Activated naive CD8-positive, alpha-beta T cell treated with anti-CD3 and anti-CD28 coated beads, Interleukin-2, amount 50 U/mL, for 24 hours (primary cell): ENCODE measurements at regions not wholly inside any gene's neighbourhood (a gene's known extent, or its start where the extent isn't known, plus 50 kb on each side); places are given as distances from the start of the nearest gene placed in this dataset.

Source experiments
- ATAC-seq: fragments of 150-1000 bp; cut with Tn5 transposase; one replicate; pipeline ENCODE4 v1.10.0; 2021
- DNase-seq: peaks from one replicate; pipeline ENCODE4 v3.0.0; 2021
- H3K27ac Mint-ChIP-seq: one replicate; pipeline ENCODE4 v1.8.0; 2021; ENCODE audit warnings: mild to moderate bottlenecking, mixed read lengths
- H3K27me3 Mint-ChIP-seq: one replicate; pipeline ENCODE4 v1.8.0; 2021; ENCODE audit warnings: mixed read lengths
- H3K36me3 Mint-ChIP-seq: one replicate; pipeline ENCODE4 v1.8.0; 2021; ENCODE audit warnings: low read depth, mixed read lengths
- H3K4me1 Mint-ChIP-seq: one replicate; pipeline ENCODE4 v1.8.0; 2021; ENCODE audit warnings: mixed read lengths
- H3K4me3 Mint-ChIP-seq: one replicate; pipeline ENCODE4 v1.8.0; 2021; ENCODE audit warnings: mild to moderate bottlenecking, moderate library complexity, mixed read lengths
- H3K9me3 Mint-ChIP-seq: one replicate; pipeline ENCODE4 v1.8.0; 2021; ENCODE audit warnings: mixed read lengths

GRCh38 chr6:2535506-2535905, 215.2 kb downstream of the MYLK4 start:
- Mint-ChIP-seq H3K9me3 (no peaks in the 10 kb centered on the region), H3K4me1 (no peaks in the 10 kb centered on the region), H3K27ac (no peak overlapping the region), H3K36me3 (no peaks in the 10 kb centered on the region), H3K4me3 (no peak overlapping the region), H3K27me3 (peaks cover 76% of the 10 kb centered on the region)
- ATAC-seq (no peak), DNase-seq (no peak)

GRCh38 chr6:2534406-2535042, 216.2 kb downstream of the MYLK4 start:
- H3K9me3 Mint-ChIP-seq, result no peaks in the 10 kb centered on the region
- no peaks in the 10 kb centered on the region for H3K36me3 Mint-ChIP-seq
- no peak overlapping the region for H3K27ac Mint-ChIP-seq
- H3K27me3 Mint-ChIP-seq, result peaks cover 76% of the 10 kb centered on the region
- no peak overlapping the region for H3K4me3 Mint-ChIP-seq
- DNase-seq (no peak), ATAC-seq (no peak)
- no peaks in the 10 kb centered on the region for H3K4me1 Mint-ChIP-seq

GRCh38 chr6:2531426-2532215, 219.1 kb downstream of the MYLK4 start:
- peaks cover 58% of the 10 kb centered on the region for H3K27me3 Mint-ChIP-seq
- ATAC-seq (peak; percentile 72), DNase-seq (no peak)
- no peaks in the 10 kb centered on the region for H3K36me3 Mint-ChIP-seq
- H3K4me1 Mint-ChIP-seq, result no peaks in the 10 kb centered on the region
- no peak overlapping the region for H3K27ac Mint-ChIP-seq
- H3K4me3 Mint-ChIP-seq, result no peak overlapping the region
- H3K9me3 Mint-ChIP-seq, result no peaks in the 10 kb centered on the region

- DNase-seq, result no peak
- H3K4me3 Mint-ChIP-seq, result no peak overlapping the region
- ATAC-seq, result no peak
- H3K27me3 Mint-ChIP-seq, result peaks cover 44% of the 10 kb centered on the region
- H3K27ac Mint-ChIP-seq, result no peak overlapping the region
- peaks cover 4% of the 10 kb centered on the region for H3K36me3 Mint-ChIP-seq
- H3K9me3 Mint-ChIP-seq, result peaks cover 3% of the 10 kb centered on the region
- H3K4me1 Mint-ChIP-seq, result no peaks in the 10 kb centered on the region
Observed at GRCh38 chr6:2529211-2529719, 221.5 kb downstream of the MYLK4 start.

GRCh38 chr6:2528156-2528555, 222.6 kb downstream of the MYLK4 start:
- DNase-seq (no peak), ATAC-seq (no peak)
- Mint-ChIP-seq H3K36me3 (peaks cover 5% of the 10 kb centered on the region), H3K4me3 (no peak overlapping the region), H3K4me1 (no peaks in the 10 kb centered on the region), H3K9me3 (peaks cover 11% of the 10 kb centered on the region), H3K27me3 (peaks cover 37% of the 10 kb centered on the region), H3K27ac (no peak overlapping the region)

GRCh38 chr6:2526766-2527165, 224.0 kb downstream of the MYLK4 start:
- DNase-seq (no peak), ATAC-seq (no peak)
- H3K9me3 Mint-ChIP-seq, result peaks cover 23% of the 10 kb centered on the region
- H3K36me3 Mint-ChIP-seq, result peaks cover 5% of the 10 kb centered on the region
- H3K4me1 Mint-ChIP-seq, result peaks cover 7% of the 10 kb centered on the region
- H3K27ac Mint-ChIP-seq, result no peak overlapping the region
- H3K27me3 Mint-ChIP-seq, result peaks cover 36% of the 10 kb centered on the region
- no peak overlapping the region for H3K4me3 Mint-ChIP-seq

GRCh38 chr6:2524090-2524489, 226.6 kb downstream of the MYLK4 start:
- ATAC-seq, result no peak
- peaks cover 29% of the 10 kb centered on the region for H3K27me3 Mint-ChIP-seq
- DNase-seq, result no peak
- no peak overlapping the region for H3K27ac Mint-ChIP-seq
- H3K4me1 Mint-ChIP-seq, result peaks cover 7% of the 10 kb centered on the region
- no peak overlapping the region for H3K4me3 Mint-ChIP-seq
- H3K36me3 Mint-ChIP-seq, result peaks cover 5% of the 10 kb centered on the region
- peaks cover 29% of the 10 kb centered on the region for H3K9me3 Mint-ChIP-seq

GRCh38 chr6:2523061-2523460, 227.7 kb downstream of the MYLK4 start:
- Mint-ChIP-seq H3K27ac (no peak overlapping the region), H3K4me1 (peaks cover 7% of the 10 kb centered on the region), H3K27me3 (peaks cover 31% of the 10 kb centered on the region), H3K4me3 (no peak overlapping the region), H3K9me3 (peaks cover 29% of the 10 kb centered on the region), H3K36me3 (peaks cover 5% of the 10 kb centered on the region)
- no peak for ATAC-seq
- DNase-seq, result no peak

- Mint-ChIP-seq H3K36me3 (peaks cover 5% of the 10 kb centered on the region), H3K4me3 (no peak overlapping the region), H3K27ac (no peak overlapping the region), H3K9me3 (peaks cover 29% of the 10 kb centered on the region), H3K27me3 (peaks cover 33% of the 10 kb centered on the region), H3K4me1 (peaks cover 7% of the 10 kb centered on the region)
- ATAC-seq (no peak), DNase-seq (no peak)
Observed at GRCh38 chr6:2522521-2522920, 228.2 kb downstream of the MYLK4 start.

GRCh38 chr6:2517855-2518473, 232.8 kb downstream of the MYLK4 start:
- H3K36me3 Mint-ChIP-seq, result no peaks in the 10 kb centered on the region
- H3K27ac Mint-ChIP-seq, result no peak overlapping the region
- no peak for ATAC-seq
- no peak overlapping the region for H3K4me3 Mint-ChIP-seq
- H3K27me3 Mint-ChIP-seq, result peaks cover 36% of the 10 kb centered on the region
- no peak for DNase-seq
- H3K9me3 Mint-ChIP-seq, result peaks cover 16% of the 10 kb centered on the region
- H3K4me1 Mint-ChIP-seq, result peaks cover 7% of the 10 kb centered on the region

- ATAC-seq, result no peak
- Mint-ChIP-seq H3K27me3 (peaks cover 31% of the 10 kb centered on the region), H3K4me3 (no peak overlapping the region), H3K27ac (no peak overlapping the region), H3K4me1 (peaks cover 2% of the 10 kb centered on the region), H3K36me3 (no peaks in the 10 kb centered on the region), H3K9me3 (peaks cover 10% of the 10 kb centered on the region)
- DNase-seq, result no peak
Observed at GRCh38 chr6:2517401-2517800, 233.3 kb downstream of the MYLK4 start.

GRCh38 chr6:2516059-2516458, 234.7 kb downstream of the MYLK4 start:
- Mint-ChIP-seq H3K4me1 (no peaks in the 10 kb centered on the region), H3K36me3 (no peaks in the 10 kb centered on the region), H3K4me3 (no peak overlapping the region), H3K9me3 (peaks cover 6% of the 10 kb centered on the region), H3K27ac (no peak overlapping the region), H3K27me3 (peaks cover 32% of the 10 kb centered on the region)
- no peak for DNase-seq
- no peak for ATAC-seq

- DNase-seq (no peak), ATAC-seq (no peak)
- Mint-ChIP-seq H3K4me3 (no peak overlapping the region), H3K27me3 (peaks cover 26% of the 10 kb centered on the region), H3K36me3 (no peaks in the 10 kb centered on the region), H3K4me1 (no peaks in the 10 kb centered on the region), H3K27ac (no peak overlapping the region), H3K9me3 (peaks cover under 1% of the 10 kb centered on the region)
Observed at GRCh38 chr6:2514965-2515543, 235.7 kb downstream of the MYLK4 start.

- Mint-ChIP-seq H3K27me3 (peaks cover 34% of the 10 kb centered on the region), H3K27ac (no peak overlapping the region), H3K4me1 (no peaks in the 10 kb centered on the region), H3K4me3 (no peak overlapping the region), H3K9me3 (no peaks in the 10 kb centered on the region), H3K36me3 (no peaks in the 10 kb centered on the region)
- no peak for ATAC-seq
- no peak for DNase-seq
Observed at GRCh38 chr6:2512802-2513201, 237.9 kb downstream of the MYLK4 start.
